A549 (cell line): ENCODE measurements at regions not wholly inside any gene's neighbourhood (a gene's known extent, or its start where the extent isn't known, plus 50 kb on each side); places are given as distances from the start of the nearest gene placed in this dataset.
"Not testable (repeated sequence)": the region's sequence is repeated elsewhere in the genome, so short reads cannot be mapped to it uniquely, and the experiment has no call there.

Experiments used
- ATAC-seq, 2 experiments: fragments of 200-7000 bp in 1 of 2; fragments of >200 bp in 1 of 2; cut with Nextera tagmentation in 1 of 2; cut with Tn5 transposase in 1 of 2; 3 replicates each; pipeline versions ENCODE4 v1.8.0 to v1.9.1; 2018 to 2020; ENCODE audit warnings: mild to moderate bottlenecking in 1 of 2, moderate library complexity in 1 of 2
- CTCF ChIA-PET: fragments of 300-600 bp; sonication (Branson Sonifier 250); formaldehyde crosslinking; extraction: SDS; loops from one replicate; lab custom pipeline; 2021; ENCODE audit warnings: antibody characterized with exemption, inconsistent platforms; lab: Yijun Ruan, JAX
- POLR2A ChIA-PET: fragments of 350-600 bp; formaldehyde crosslinking; extraction: SDS; loops from one replicate; lab custom pipeline; 2021; ENCODE audit warnings: antibody characterized with exemption, inconsistent platforms; lab: Yijun Ruan, JAX
- DNase-seq, 2 experiments: peaks; one replicate each; pipeline versions ENCODE4 v3.0.0 to v3.0.0-alpha.2; 2011 to 2016; ENCODE audit warnings: low read depth in 1 of 2, low spot score in 1 of 2
- FAIRE-seq: peaks from 2 replicates; lab custom pipeline; 2011; peaks lifted over from hg19 to GRCh38; lab: Jason Lieb, UNC
- H3K27ac ChIP-seq, 2 experiments: fragments of >200 bp; sonication (Bioruptor Twin); formaldehyde crosslinking; 3 replicates each; pipeline ENCODE4 v1.5.1; 2016 to 2017
- H3K4me1 ChIP-seq: fragments of >200 bp; sonication (Bioruptor Twin); formaldehyde crosslinking; 3 replicates; pipeline ENCODE4 v1.6.1; 2016
- H3K4me2 ChIP-seq: fragments of >200 bp; sonication (Bioruptor Twin); formaldehyde crosslinking; 3 replicates; pipeline ENCODE4 v1.6.1; 2016
- H3K4me3 ChIP-seq: fragments of >200 bp; sonication (Bioruptor Twin); formaldehyde crosslinking; 3 replicates; pipeline ENCODE4 v1.5.1; 2016
- H3K9me3 ChIP-seq: fragments of >200 bp; sonication (Bioruptor Twin); formaldehyde crosslinking; 3 replicates; pipeline ENCODE4 v1.6.1; 2016
- ATOH8 ChIP-seq: fragments of 250-450 bp; sonication (Bioruptor Pico); IDR thresholded peaks from 2 replicates; pipeline ENCODE4 v1.5.0; 2020; ENCODE audit warnings: low read depth, mild to moderate bottlenecking, moderate library complexity
- BHLHE40 ChIP-seq: IDR thresholded peaks from 2 replicates; pipeline ENCODE4 v1.6.1; 2012; ENCODE audit warnings: low read depth, low read length, inconsistent platforms
- CBX2 ChIP-seq: fragments of 200-600 bp; sonication (generic); IDR thresholded peaks from 2 replicates; pipeline ENCODE4 v1.6.1; 2016; ENCODE audit warnings: low read depth, mild to moderate bottlenecking, borderline replicate concordance
- CEBPB ChIP-seq, 2 experiments: fragments of >200 bp in 1 of 2; sonication (Bioruptor Twin) in 1 of 2; formaldehyde crosslinking in 1 of 2; IDR thresholded peaks; 2 replicates each; pipeline ENCODE4 v1.6.1; 2012 to 2016
- CHD2 ChIP-seq: fragments of 150-350 bp; IDR thresholded peaks from 2 replicates; pipeline ENCODE4 v1.6.1; 2014; ENCODE audit warnings: low read length; ENCODE audit not compliant: partially characterized antibody
- CTCF ChIP-seq: fragments of >200 bp; sonication (Bioruptor Twin); formaldehyde crosslinking; IDR thresholded peaks from 3 replicates; pipeline ENCODE4 v1.5.1; 2016
- E2F6 ChIP-seq: IDR thresholded peaks from 2 replicates; pipeline ENCODE4 v1.6.1; 2012; ENCODE audit warnings: low read depth, borderline replicate concordance
- EHMT2 ChIP-seq: fragments of 200-600 bp; sonication (generic); IDR thresholded peaks from 2 replicates; pipeline ENCODE4 v1.6.1; 2016; ENCODE audit warnings: antibody characterized with exemption, low read depth, mild to moderate bottlenecking, moderate library complexity
- FOXS1 ChIP-seq: fragments of 250-450 bp; sonication (Bioruptor Pico); IDR thresholded peaks from 2 replicates; pipeline ENCODE4 v1.5.0; 2020; ENCODE audit warnings: mild to moderate bottlenecking, moderate library complexity
- HES2 ChIP-seq: fragments of >200 bp; sonication (Bioruptor Twin); formaldehyde crosslinking; IDR thresholded peaks from 2 replicates; pipeline ENCODE4 v1.6.1; 2016
- HEYL ChIP-seq: fragments of 250-450 bp; sonication (Bioruptor Pico); IDR thresholded peaks from 2 replicates; pipeline ENCODE4 v1.8.0; 2021; ENCODE audit warnings: mild to moderate bottlenecking, moderate library complexity
- JUN ChIP-seq, 2 experiments: fragments of >200 bp; sonication (Bioruptor Twin); formaldehyde crosslinking; IDR thresholded peaks; 2 replicates in 1 of 2; 3 replicates in 1 of 2; pipeline ENCODE4 v1.6.1; 2016 to 2017
- JUNB ChIP-seq: fragments of >200 bp; sonication (Bioruptor Twin); formaldehyde crosslinking; IDR thresholded peaks from 2 replicates; pipeline ENCODE4 v1.6.1; 2016
- KDM1A ChIP-seq: fragments of 200-600 bp; sonication (generic); IDR thresholded peaks from 2 replicates; pipeline ENCODE4 v1.6.1; 2016; ENCODE audit warnings: low read depth, mild to moderate bottlenecking
- KDM5A ChIP-seq: fragments of 200-600 bp; sonication (generic); IDR thresholded peaks from 2 replicates; pipeline ENCODE4 v1.6.1; 2016; ENCODE audit warnings: antibody characterized with exemption, mild to moderate bottlenecking
- MAFK ChIP-seq: fragments of 450-650 bp; IDR thresholded peaks from 2 replicates; pipeline ENCODE4 v1.6.1; 2014; ENCODE audit not compliant: partially characterized antibody
- MYC ChIP-seq: IDR thresholded peaks from 2 replicates; pipeline ENCODE4 v1.6.1; 2012; ENCODE audit warnings: mild to moderate bottlenecking, inconsistent platforms, low read length, improper control_type of control experiment, borderline replicate concordance
- NPAS2 ChIP-seq: fragments of 250-450 bp; sonication (Bioruptor Pico); IDR thresholded peaks from 2 replicates; pipeline ENCODE4 v1.8.0; 2022; ENCODE audit warnings: mild to moderate bottlenecking, moderate library complexity, borderline replicate concordance
- NR3C1 ChIP-seq: fragments of >200 bp; sonication (Bioruptor Twin); formaldehyde crosslinking; IDR thresholded peaks from 3 replicates; pipeline ENCODE4 v1.6.1; 2017
- RARB ChIP-seq: fragments of 250-450 bp; sonication (Bioruptor Pico); IDR thresholded peaks from 2 replicates; pipeline ENCODE4 v1.8.0; 2021; ENCODE audit warnings: mild to moderate bottlenecking, moderate library complexity
- RNF2 ChIP-seq: fragments of 200-600 bp; sonication (generic); IDR thresholded peaks from 2 replicates; pipeline ENCODE4 v1.6.1; 2016; ENCODE audit warnings: low read depth, mild to moderate bottlenecking, antibody characterized with exemption, moderate library complexity, borderline replicate concordance
- SREBF2 ChIP-seq: fragments of 450-650 bp; IDR thresholded peaks from 2 replicates; pipeline ENCODE4 v1.6.1; 2014; ENCODE audit warnings: mild to moderate bottlenecking, moderate library complexity
- TFCP2L1 ChIP-seq: fragments of 250-450 bp; sonication (Bioruptor Pico); IDR thresholded peaks from 2 replicates; pipeline ENCODE4 v1.5.0; 2021; ENCODE audit warnings: mild to moderate bottlenecking
- TP53 ChIP-seq: fragments of 250-450 bp; sonication (Bioruptor Pico); IDR thresholded peaks from 2 replicates; pipeline ENCODE4 v1.5.0; 2021; ENCODE audit warnings: mild to moderate bottlenecking, moderate library complexity
- USF2 ChIP-seq: fragments of 450-650 bp; IDR thresholded peaks from 2 replicates; pipeline ENCODE4 v1.6.1; 2014; ENCODE audit warnings: antibody characterized with exemption
- ZC3H11A ChIP-seq: fragments of 450-650 bp; IDR thresholded peaks from 2 replicates; pipeline ENCODE4 v1.6.1; 2014; ENCODE audit warnings: antibody characterized with exemption, mild to moderate bottlenecking
- ZSCAN20 ChIP-seq: fragments of 250-450 bp; sonication (Bioruptor Pico); IDR thresholded peaks from 2 replicates; pipeline ENCODE4 v1.8.0; 2022; ENCODE audit warnings: mild to moderate bottlenecking, moderate library complexity
- WGBS: methylation state at CpG from one replicate; pipeline ENCODE4 v1.1.6; 2017; ENCODE audit errors: missing lambda C conversion rate; 5-methylcytosine and 5-hydroxymethylcytosine counted together

DNA sequence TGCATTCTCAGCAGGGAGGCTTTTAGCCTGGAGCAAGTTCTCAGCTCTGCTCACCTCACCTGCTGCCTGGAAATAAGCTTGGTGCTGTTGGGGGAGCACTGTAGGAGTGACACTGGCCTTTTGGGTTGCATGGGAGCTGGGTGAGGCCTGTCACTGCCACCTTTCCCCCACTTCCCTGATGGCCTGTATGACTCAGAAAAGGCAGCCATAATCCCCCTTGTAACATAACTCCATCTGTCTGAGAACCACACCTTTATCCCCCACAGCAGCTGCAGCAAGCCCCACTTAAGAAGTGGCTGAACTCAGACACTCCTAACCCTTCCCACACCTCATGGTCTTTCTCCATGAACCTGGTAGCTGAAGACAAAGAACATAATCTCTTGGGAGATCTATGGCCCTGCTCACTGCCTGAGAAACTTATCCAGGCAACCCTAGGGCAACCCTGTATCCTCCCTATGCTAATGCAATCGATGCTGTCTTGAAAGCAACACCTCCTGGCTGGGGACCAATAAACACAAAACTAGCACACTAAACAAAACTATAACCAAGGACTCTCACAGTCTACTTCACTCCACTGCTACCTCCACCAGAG lies 258.9 kb upstream of the OSR1 start:
- FAIRE-seq (no peak), ATAC-seq (no peak), DNase-seq (peak in 1 of 2 experiments; percentile 9)
- ChIA-PET CTCF (no interaction called here), POLR2A (no interaction called here)
- peak overlapping the region; percentile 13; the same call in 1 of the 3 replicates for H3K4me2 ChIP-seq
- H3K4me3 ChIP-seq = no peak overlapping the region
- TF ChIP-seq MAFK (no peak), SREBF2 (no peak), CHD2 (no peak), FOXS1 (CRISPR knock-in tag) (no peak), ATOH8 (CRISPR knock-in tag) (no peak), HES2 (no peak), RNF2 (no peak), ZC3H11A (no peak), KDM1A (no peak), NPAS2 (CRISPR knock-in tag) (no peak), USF2 (no peak)
- 33% methylated on average over 1 of the region's 1 CpG for WGBS
- peaks cover 6% of the 10 kb centered on the region; the same call in 1 of the 3 replicates for H3K9me3 ChIP-seq
- peak overlapping the region; percentile 6 to 48; a peak in 5 of 6 replicates for H3K27ac ChIP-seq
- peaks cover 18% of the 10 kb centered on the region for H3K4me1 ChIP-seq

DNA sequence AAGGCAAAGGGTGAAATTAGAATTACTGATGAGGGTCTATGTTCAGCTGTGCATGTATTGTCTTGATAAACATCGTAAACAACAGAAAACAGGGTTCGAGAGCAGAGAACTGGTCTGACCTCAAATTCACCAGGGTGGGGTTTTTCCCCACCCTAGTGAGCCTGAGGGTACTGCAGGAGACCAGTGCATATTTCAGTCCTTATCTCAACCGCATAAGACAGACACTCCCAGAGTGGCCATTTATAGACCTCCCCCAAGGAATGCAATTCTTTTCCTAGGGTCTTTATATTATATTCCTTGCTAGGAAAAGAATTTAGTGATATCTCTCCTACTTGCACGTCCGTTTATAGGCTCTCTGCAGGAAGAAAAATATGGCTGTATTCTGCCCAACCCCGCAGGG lies 257.0 kb upstream of the OSR1 start:
- FAIRE-seq, DNase-seq, H3K4me2 ChIP-seq, H3K27ac ChIP-seq, ATAC-seq, H3K9me3 ChIP-seq, POLR2A ChIA-PET, CTCF ChIA-PET, H3K4me3 ChIP-seq: not testable (repeated sequence)
- 82% methylated on average over 6 of the region's 6 CpGs for WGBS
- H3K4me1 ChIP-seq = peaks cover 34% of the 10 kb centered on the region

DNA sequence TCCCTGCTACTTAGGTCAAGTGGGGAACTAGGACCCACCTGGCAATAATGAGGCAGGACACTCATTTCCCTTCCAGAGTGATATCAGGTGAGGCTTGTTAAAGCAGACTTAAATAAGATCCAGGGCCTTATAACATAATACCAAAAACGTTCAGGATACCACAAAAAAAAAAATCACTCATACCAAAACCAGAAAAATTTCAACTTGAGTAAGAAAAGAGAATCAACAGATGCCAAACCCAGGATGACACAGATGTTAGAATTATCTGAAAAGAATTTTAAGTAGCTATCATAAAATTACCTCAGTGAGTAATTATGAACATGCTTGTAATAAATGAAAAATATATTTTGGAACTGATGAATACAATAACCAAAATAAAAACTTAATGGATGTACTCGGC lies 255.6 kb upstream of the OSR1 start:
- CTCF ChIA-PET = interaction anchor here (0.6 kb wide), 1 partner anchor 16 kb away, joined by 3 read pairs; no protein-coding TSS in a partner anchor
- H3K4me2 ChIP-seq = no peak overlapping the region
- no peak for DNase-seq
- no peak for FAIRE-seq
- no peak for ATAC-seq
- POLR2A ChIA-PET = no interaction called here
- peak overlapping the region; percentile 92 to 95; a peak in 5 of 6 replicates for H3K27ac ChIP-seq
- TF ChIP-seq KDM5A (no peak), JUNB (no peak), MYC (no peak), TFCP2L1 (CRISPR knock-in tag) (no peak), CTCF (no peak), HES2 (no peak), KDM1A (no peak), TP53 (no peak), HEYL (CRISPR knock-in tag) (no peak), EHMT2 (no peak), ZSCAN20 (CRISPR knock-in tag) (no peak), E2F6 (no peak), CBX2 (no peak), BHLHE40 (no peak), NR3C1 (no peak), RARB (CRISPR knock-in tag) (no peak), CEBPB (IDR thresholded peaks at IDR 0.05) (no peak), RNF2 (no peak), JUN (IDR thresholded peaks at IDR 0.05) (no peak)
- H3K4me3 ChIP-seq = no peak overlapping the region
- peaks cover 46% of the 10 kb centered on the region for H3K4me1 ChIP-seq
- WGBS = 42% methylated on average over 2 of the region's 2 CpGs
- H3K9me3 ChIP-seq = peaks cover 6% of the 10 kb centered on the region; the same call in 1 of the 3 replicates
